HEK293T (cell line): ENCODE measurements at regions not wholly inside any gene's neighbourhood (a gene's known extent, or its start where the extent isn't known, plus 50 kb on each side); places are given as distances from the start of the nearest gene placed in this dataset.

Experiments
- CTCF ChIA-PET: fragments of 350-600 bp; formaldehyde crosslinking; extraction: SDS; loops from one replicate; lab custom pipeline; 2021; ENCODE audit warnings: antibody characterized with exemption, inconsistent platforms; lab: Yijun Ruan, JAX
- POLR2A ChIA-PET: fragments of 350-600 bp; formaldehyde crosslinking; extraction: SDS; loops from one replicate; lab custom pipeline; 2020; ENCODE audit warnings: antibody characterized with exemption, inconsistent platforms; lab: Yijun Ruan, JAX
- DNase-seq: peaks from one replicate; pipeline ENCODE4 v3.0.0; 2012; ENCODE audit warnings: mixed read lengths; ENCODE audit errors: extremely low spot score
- ARNT ChIP-seq: fragments of 450-650 bp; IDR thresholded peaks from 2 replicates; pipeline ENCODE4 v1.6.1; 2017; ENCODE audit warnings: mild to moderate bottlenecking
- BHLHE40 ChIP-seq: fragments of 450-650 bp; IDR thresholded peaks from 2 replicates; pipeline ENCODE4 v1.6.1; 2016; ENCODE audit warnings: mild to moderate bottlenecking, moderate library complexity, borderline replicate concordance
- CTBP1 ChIP-seq: fragments of 450-650 bp; IDR thresholded peaks from 2 replicates; pipeline ENCODE4 v1.6.1; 2016; ENCODE audit warnings: borderline replicate concordance
- ELF4 ChIP-seq: fragments of 450-650 bp; IDR thresholded peaks from 2 replicates; pipeline ENCODE4 v1.6.1; 2017; ENCODE audit warnings: antibody characterized with exemption
- FOXA1 ChIP-seq: fragments of 450-650 bp; IDR thresholded peaks from 2 replicates; pipeline ENCODE4 v1.6.1; 2016; ENCODE audit warnings: mild to moderate bottlenecking
- FOXK2 ChIP-seq: fragments of 450-650 bp; IDR thresholded peaks from 2 replicates; pipeline ENCODE4 v1.6.1; 2016; ENCODE audit warnings: mild to moderate bottlenecking
- FOXM1 ChIP-seq: fragments of 450-650 bp; IDR thresholded peaks from 2 replicates; pipeline ENCODE4 v1.6.1; 2017; ENCODE audit warnings: mild to moderate bottlenecking, borderline replicate concordance
- HDGF ChIP-seq: fragments of 450-650 bp; IDR thresholded peaks from 2 replicates; pipeline ENCODE4 v1.6.1; 2017; ENCODE audit warnings: antibody characterized with exemption, borderline replicate concordance
- L3MBTL2 ChIP-seq: fragments of 450-650 bp; conservative IDR thresholded peaks from 2 replicates; pipeline ENCODE4 v1.6.1; 2016; ENCODE audit warnings: mild to moderate bottlenecking
- LEF1 ChIP-seq: fragments of 450-650 bp; IDR thresholded peaks from 2 replicates; pipeline ENCODE4 v1.6.1; 2017; ENCODE audit warnings: mild to moderate bottlenecking, borderline replicate concordance
- NFRKB ChIP-seq: fragments of 450-650 bp; IDR thresholded peaks from 2 replicates; pipeline ENCODE4 v1.6.1; 2016; ENCODE audit warnings: mild to moderate bottlenecking, moderate library complexity
- SP1 ChIP-seq: fragments of 450-650 bp; IDR thresholded peaks from 2 replicates; pipeline ENCODE4 v1.6.1; 2017
- SUZ12 ChIP-seq: fragments of 450-650 bp; IDR thresholded peaks from 2 replicates; pipeline ENCODE4 v1.6.1; 2016; ENCODE audit warnings: mild to moderate bottlenecking
- TARDBP ChIP-seq: fragments of 450-650 bp; IDR thresholded peaks from 2 replicates; pipeline ENCODE4 v1.6.1; 2016
- ZNF384 ChIP-seq: fragments of 450-650 bp; IDR thresholded peaks from 2 replicates; pipeline ENCODE4 v1.6.1; 2016
- TF ChIP-seq, protein P1 (sequence below): fragments of 450-650 bp; IDR thresholded peaks from 2 replicates; pipeline ENCODE4 v1.6.1; 2016

- ChIA-PET CTCF (no interaction called here), POLR2A (no interaction called here)
- TF ChIP-seq ELF4 (no peak), NFRKB (no peak), ZNF384 (no peak), SUZ12 (no peak), CTBP1 (no peak), FOXM1 (no peak), SP1 (no peak), ARNT (no peak), TARDBP (no peak), FOXA1 (no peak), L3MBTL2 (no peak), FOXK2 (no peak)
- TF ChIP-seq, protein P1, sequence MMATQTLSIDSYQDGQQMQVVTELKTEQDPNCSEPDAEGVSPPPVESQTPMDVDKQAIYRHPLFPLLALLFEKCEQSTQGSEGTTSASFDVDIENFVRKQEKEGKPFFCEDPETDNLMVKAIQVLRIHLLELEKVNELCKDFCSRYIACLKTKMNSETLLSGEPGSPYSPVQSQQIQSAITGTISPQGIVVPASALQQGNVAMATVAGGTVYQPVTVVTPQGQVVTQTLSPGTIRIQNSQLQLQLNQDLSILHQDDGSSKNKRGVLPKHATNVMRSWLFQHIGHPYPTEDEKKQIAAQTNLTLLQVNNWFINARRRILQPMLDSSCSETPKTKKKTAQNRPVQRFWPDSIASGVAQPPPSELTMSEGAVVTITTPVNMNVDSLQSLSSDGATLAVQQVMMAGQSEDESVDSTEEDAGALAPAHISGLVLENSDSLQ = no peak
- DNase-seq = no peak
Observed at GRCh38 chr16:64149756-64150155, 972.1 kb downstream of the CDH11 start.

DNA sequence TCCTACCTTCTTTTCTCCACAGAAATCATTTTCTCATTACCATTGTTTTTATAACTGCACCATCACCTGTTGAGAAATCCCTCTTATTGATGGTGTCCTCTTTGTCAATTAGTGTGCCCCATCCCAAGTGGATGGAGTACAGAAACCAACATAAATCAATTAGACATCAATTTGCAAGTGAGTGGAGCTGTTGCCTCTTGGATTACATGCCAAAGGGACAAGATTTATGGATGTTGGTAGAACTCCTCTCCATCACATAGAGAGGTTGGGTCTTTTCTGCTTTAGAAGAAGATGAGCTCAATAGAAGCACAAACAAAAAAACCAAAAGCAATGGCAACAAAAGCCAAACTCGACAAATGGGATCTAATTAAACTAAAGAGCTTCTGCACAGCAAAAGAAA lies 973.5 kb downstream of the CDH11 start:
- ChIA-PET POLR2A (no interaction called here), CTCF (no interaction called here)
- DNase-seq = no peak
- TF ChIP-seq ELF4 (no peak), FOXK2 (no peak), TARDBP (no peak), ARNT (no peak), LEF1 (no peak), FOXA1 (no peak), BHLHE40 (no peak), HDGF (no peak), CTBP1 (no peak), SP1 (no peak), FOXM1 (no peak), ZNF384 (no peak), NFRKB (no peak), SUZ12 (no peak), L3MBTL2 (no peak)
- TF ChIP-seq, protein P1 = no peak

DNA sequence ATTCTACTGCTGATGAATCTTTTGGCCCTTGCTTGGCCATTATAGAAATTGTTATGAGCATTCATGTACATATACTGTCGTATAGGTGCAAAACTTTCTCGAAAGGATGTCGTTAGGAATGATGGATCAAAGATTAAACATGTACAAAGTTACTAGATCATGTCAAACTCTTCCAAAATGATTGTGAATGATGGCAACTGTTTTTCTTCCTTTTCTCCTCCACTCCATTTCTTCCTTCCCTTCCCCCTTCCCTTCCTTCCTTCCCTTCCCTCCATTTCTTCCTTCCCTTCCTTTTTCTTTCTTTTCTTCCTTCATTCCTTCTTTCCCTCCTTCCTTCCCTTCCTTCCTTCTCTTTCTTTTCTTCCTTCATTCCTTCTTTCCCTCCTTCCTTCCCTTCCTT lies 973.9 kb downstream of the CDH11 start:
- POLR2A ChIA-PET = no interaction called here

DNA sequence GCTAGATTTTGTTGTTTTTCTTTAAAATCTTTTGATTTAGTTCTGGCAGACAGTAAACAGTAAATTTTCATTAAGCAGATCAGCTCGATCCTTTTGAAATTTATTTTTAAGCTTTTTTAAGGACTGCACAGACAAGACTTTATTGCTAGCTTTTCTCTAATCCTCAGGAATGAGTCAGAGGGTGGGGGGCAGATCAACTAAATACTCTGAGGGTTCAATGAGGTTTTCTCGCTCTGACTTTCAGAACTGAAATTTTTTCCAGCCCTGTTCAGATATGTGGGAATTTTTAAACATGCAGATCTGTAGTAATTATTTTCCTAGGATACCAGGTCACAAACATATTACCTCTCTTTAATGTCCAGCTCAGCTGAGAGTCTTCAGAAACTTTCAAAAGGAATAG lies 977.2 kb downstream of the CDH11 start:
- no peak for DNase-seq
- CTCF ChIA-PET = no interaction called here
- POLR2A ChIA-PET = no interaction called here
- TF ChIP-seq ZNF384 (no peak), FOXK2 (no peak), BHLHE40 (no peak), ARNT (no peak), SP1 (no peak), LEF1 (no peak), CTBP1 (no peak), TARDBP (no peak), L3MBTL2 (no peak), HDGF (no peak), ELF4 (no peak), SUZ12 (no peak), FOXM1 (no peak), NFRKB (no peak), FOXA1 (no peak)
- TF ChIP-seq, protein P1 = no peak

More for the DNA sequence above, 973.9 kb downstream of the CDH11 start:
- no peak for TF ChIP-seq ELF4
- no peak for TF ChIP-seq LEF1
- no peak for TF ChIP-seq SP1
- TF ChIP-seq FOXM1 = no peak
- no peak for TF ChIP-seq CTBP1
- no peak for TF ChIP-seq SUZ12
- TF ChIP-seq ZNF384 = no peak
- no peak for TF ChIP-seq TARDBP
- TF ChIP-seq FOXA1 = no peak
- TF ChIP-seq L3MBTL2 = no peak
- TF ChIP-seq BHLHE40 = no peak
- DNase-seq = no peak
- CTCF ChIA-PET = no interaction called here

DNA sequence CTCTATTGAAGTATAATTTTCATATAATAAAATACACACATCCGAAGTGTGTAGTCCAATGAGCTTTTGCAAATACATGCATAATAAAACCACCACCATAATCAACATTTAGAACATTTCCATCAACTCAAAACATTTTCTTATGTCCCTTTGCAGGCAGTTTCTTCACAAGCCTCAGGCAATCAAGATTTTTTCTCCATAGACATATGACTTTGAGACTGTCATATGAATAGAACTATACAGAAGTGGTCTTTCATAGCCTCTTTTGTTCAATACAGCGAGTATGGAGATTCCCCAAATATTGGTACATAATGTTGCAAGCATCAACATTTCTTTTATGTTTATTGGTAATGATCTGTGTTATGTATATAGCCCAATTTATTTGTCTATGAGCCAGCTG lies 983.2 kb downstream of the CDH11 start:
- no peak for DNase-seq
- ChIA-PET CTCF (no interaction called here), POLR2A (no interaction called here)
- TF ChIP-seq ARNT (no peak), FOXM1 (no peak), L3MBTL2 (no peak), FOXK2 (no peak), ZNF384 (no peak), SUZ12 (no peak), NFRKB (no peak), ELF4 (no peak), LEF1 (no peak), SP1 (no peak)

GRCh38 chr16:64138006-64138405 lies 983.9 kb downstream of the CDH11 start:
- ChIA-PET CTCF (no interaction called here), POLR2A (no interaction called here)
- TF ChIP-seq FOXM1 (no peak), HDGF (no peak), BHLHE40 (no peak), ARNT (no peak), TARDBP (no peak), SUZ12 (no peak), FOXA1 (no peak), NFRKB (no peak), FOXK2 (no peak), L3MBTL2 (no peak), ZNF384 (no peak), SP1 (no peak), CTBP1 (no peak), LEF1 (no peak), ELF4 (no peak)
- TF ChIP-seq, protein P1 = no peak
- no peak for DNase-seq
